ENCODE measurements at regions not wholly inside any gene's neighbourhood (a gene's known extent, or its start where the extent isn't known, plus 50 kb on each side); places are given as distances from the start of the nearest gene placed in this dataset.
"Not testable (repeated sequence)": the region's sequence is repeated elsewhere in the genome, so short reads cannot be mapped to it uniquely, and the experiment has no call there.

GRCh38 chr2:110311713-110312444, 99.5 kb upstream of the MTLN start:
- TF ChIP-seq CTCF (conservative IDR thresholded peaks at IDR 0.05; ENCODE audit: low read length); EZH2phosphoT487 (IDR thresholded peaks at IDR 0.05; ENCODE audit: borderline replicate concordance, low read depth, low read length): not testable (repeated sequence)

Measured in OCI-LY7 (cell line).